Colonic mucosa (tissue), 4 donors: ENCODE measurements at regions not wholly inside any gene's neighbourhood (a gene's known extent, or its start where the extent isn't known, plus 50 kb on each side); places are given as distances from the start of the nearest gene placed in this dataset.
"Not testable (repeated sequence)": the region's sequence is repeated elsewhere in the genome, so short reads cannot be mapped to it uniquely, and the experiment has no call there.

Source experiments
- DNase-seq: peaks from one replicate; pipeline ENCODE4 v3.0.0-alpha.2; 2020
- H3K27ac ChIP-seq: fragments of 200-600 bp; one replicate; pipeline ENCODE4 v1.8.0; 2021
- H3K27me3 ChIP-seq: fragments of 200-600 bp; one replicate; pipeline ENCODE4 v1.8.0; 2021
- H3K36me3 ChIP-seq: fragments of 200-600 bp; one replicate; pipeline ENCODE4 v1.8.0; 2021
- H3K4me1 ChIP-seq: fragments of 200-600 bp; one replicate; pipeline ENCODE4 v1.8.0; 2021; ENCODE audit warnings: mild to moderate bottlenecking
- H3K4me3 ChIP-seq: fragments of 200-600 bp; one replicate; pipeline ENCODE4 v1.8.0; 2021
- H3K9ac ChIP-seq, 2 donors: one replicate each; pipeline ENCODE4 v1.7.0; 2013; ENCODE audit warnings: control low read depth in 2 of 2, low read depth in 2 of 2, low read length in 2 of 2
- H3K9me3 ChIP-seq: fragments of 200-600 bp; one replicate; pipeline ENCODE4 v1.8.0; 2021
- intact Hi-C: fragments of 100-400 bp; cut with DNase I; formaldehyde crosslinking; loops from one replicate; pipeline ENCODE4 v1.14.1; 2022
- TF ChIP-seq, protein P1 (sequence below): fragments of 200-600 bp; IDR thresholded peaks from one replicate; pipeline ENCODE4 v1.8.0; 2022; ENCODE audit warnings: antibody characterized with exemption, mild to moderate bottlenecking
- donor health status: healthy.
- donor health status: DM: no; HTN: no; CAD: no.
- donor health status: DM: no; HTN: no; CAD: no.

GRCh38 chr1:90864681-90865080, 147.6 kb upstream of the BARHL2 start:
- Histone ChIP-seq H3K4me1 (no peaks in the 10 kb centered on the region), H3K9ac (no peak overlapping the region), H3K27ac (no peak overlapping the region), H3K27me3 (no peaks in the 10 kb centered on the region), H3K36me3 (no peaks in the 10 kb centered on the region), H3K9me3 (no peaks in the 10 kb centered on the region), H3K4me3 (no peak overlapping the region)
- TF ChIP-seq, protein P1, sequence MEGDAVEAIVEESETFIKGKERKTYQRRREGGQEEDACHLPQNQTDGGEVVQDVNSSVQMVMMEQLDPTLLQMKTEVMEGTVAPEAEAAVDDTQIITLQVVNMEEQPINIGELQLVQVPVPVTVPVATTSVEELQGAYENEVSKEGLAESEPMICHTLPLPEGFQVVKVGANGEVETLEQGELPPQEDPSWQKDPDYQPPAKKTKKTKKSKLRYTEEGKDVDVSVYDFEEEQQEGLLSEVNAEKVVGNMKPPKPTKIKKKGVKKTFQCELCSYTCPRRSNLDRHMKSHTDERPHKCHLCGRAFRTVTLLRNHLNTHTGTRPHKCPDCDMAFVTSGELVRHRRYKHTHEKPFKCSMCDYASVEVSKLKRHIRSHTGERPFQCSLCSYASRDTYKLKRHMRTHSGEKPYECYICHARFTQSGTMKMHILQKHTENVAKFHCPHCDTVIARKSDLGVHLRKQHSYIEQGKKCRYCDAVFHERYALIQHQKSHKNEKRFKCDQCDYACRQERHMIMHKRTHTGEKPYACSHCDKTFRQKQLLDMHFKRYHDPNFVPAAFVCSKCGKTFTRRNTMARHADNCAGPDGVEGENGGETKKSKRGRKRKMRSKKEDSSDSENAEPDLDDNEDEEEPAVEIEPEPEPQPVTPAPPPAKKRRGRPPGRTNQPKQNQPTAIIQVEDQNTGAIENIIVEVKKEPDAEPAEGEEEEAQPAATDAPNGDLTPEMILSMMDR, result no peak
- DNase-seq, result no peak
- intact Hi-C loops, result no loop called here

DNA sequence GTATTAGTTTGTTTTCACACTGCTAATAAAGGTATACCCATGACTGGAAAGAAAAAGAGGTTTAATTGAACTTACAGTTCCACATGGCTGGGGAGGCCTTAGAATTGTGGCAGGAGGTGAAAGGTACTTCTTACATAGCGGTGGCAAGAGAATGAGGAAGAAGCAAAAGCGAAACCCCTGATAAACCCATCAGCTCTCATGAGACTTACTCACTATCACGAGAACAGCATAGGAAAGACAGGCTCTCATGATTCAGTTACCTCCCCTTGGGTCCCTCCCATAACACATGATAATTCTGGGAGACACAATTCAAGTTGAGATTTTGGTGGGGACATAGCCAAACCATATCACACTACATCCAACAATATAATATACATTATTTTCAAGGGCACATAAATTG, 145.7 kb upstream of the BARHL2 start:
- Histone ChIP-seq H3K4me3 (no peak overlapping the region), H3K9me3 (no peaks in the 10 kb centered on the region), H3K27me3 (no peaks in the 10 kb centered on the region), H3K36me3 (no peaks in the 10 kb centered on the region), H3K4me1 (no peaks in the 10 kb centered on the region), H3K27ac (no peak overlapping the region), H3K9ac (no peak overlapping the region)
- DNase-seq, result no peak
- intact Hi-C loops, result no loop called here
- TF ChIP-seq, protein P1, result no peak

- intact Hi-C loops, result not testable (repeated sequence)
Observed at GRCh38 chr1:90861421-90861820, 144.3 kb upstream of the BARHL2 start.

GRCh38 chr1:90856463-90857007, 139.4 kb upstream of the BARHL2 start:
- intact Hi-C loops, result loop anchor here (10.0 kb wide), 1 partner anchor 128 kb away; no protein-coding TSS in a partner anchor
- TF ChIP-seq, protein P1, result no peak
- no peaks in the 10 kb centered on the region for H3K27me3 ChIP-seq
- no peak overlapping the region for H3K9ac ChIP-seq
- no peak for DNase-seq
- no peaks in the 10 kb centered on the region for H3K9me3 ChIP-seq
- no peak overlapping the region for H3K27ac ChIP-seq
- no peaks in the 10 kb centered on the region for H3K4me1 ChIP-seq
- H3K4me3 ChIP-seq, result no peak overlapping the region
- H3K36me3 ChIP-seq, result no peaks in the 10 kb centered on the region

More at GRCh38 chr1:90861421-90861820, 144.3 kb upstream of the BARHL2 start:
- H3K36me3 ChIP-seq, H3K27ac ChIP-seq, H3K4me3 ChIP-seq, DNase-seq, H3K9ac ChIP-seq, H3K27me3 ChIP-seq, H3K9me3 ChIP-seq, H3K4me1 ChIP-seq: not testable (repeated sequence)

DNA sequence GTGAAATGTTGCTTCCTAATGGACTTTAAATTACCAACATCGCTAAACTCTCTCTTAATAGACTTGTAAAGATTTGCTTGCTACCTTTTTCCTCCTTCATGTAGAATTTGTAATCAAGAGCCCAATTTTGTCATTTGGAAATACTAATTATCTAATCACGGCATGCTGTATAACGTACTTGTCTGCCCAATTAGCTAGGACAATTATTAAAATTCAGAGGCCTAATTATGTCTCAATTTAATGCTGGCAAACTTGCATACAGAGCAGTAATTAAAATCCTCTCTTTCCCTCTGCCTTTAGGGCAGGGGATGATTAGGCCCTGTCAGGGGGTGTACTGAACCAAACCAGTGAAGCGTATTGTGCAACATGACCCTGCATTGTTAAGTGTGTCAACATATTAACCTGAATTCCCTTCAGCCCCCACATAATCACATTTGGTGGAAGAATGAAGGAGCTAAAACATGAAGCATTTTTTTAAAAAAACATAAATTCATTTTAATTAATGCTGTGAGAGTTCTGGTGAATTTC, 137.4 kb upstream of the BARHL2 start:
- Histone ChIP-seq H3K9me3 (no peaks in the 10 kb centered on the region), H3K9ac (no peak overlapping the region), H3K4me1 (no peaks in the 10 kb centered on the region), H3K27ac (no peak overlapping the region), H3K27me3 (no peaks in the 10 kb centered on the region), H3K36me3 (no peaks in the 10 kb centered on the region), H3K4me3 (no peak overlapping the region)
- TF ChIP-seq, protein P1, result no peak
- intact Hi-C loops, result loop anchor here (5.0 to 10.0 kb wide), 2 partner anchors 130 to 132 kb away; no protein-coding TSS in a partner anchor
- DNase-seq, result no peak

GRCh38 chr1:90851711-90852050, 134.6 kb upstream of the BARHL2 start:
- H3K27ac ChIP-seq, result no peak overlapping the region
- peak overlapping the region; percentile 71 for H3K4me3 ChIP-seq
- TF ChIP-seq, protein P1, result no peak
- no peaks in the 10 kb centered on the region for H3K36me3 ChIP-seq
- no peaks in the 10 kb centered on the region for H3K4me1 ChIP-seq
- H3K9ac ChIP-seq, result no peak overlapping the region
- no peaks in the 10 kb centered on the region for H3K9me3 ChIP-seq
- intact Hi-C loops, result loop anchor here (5.0 to 10.0 kb wide), 2 partner anchors 129 to 133 kb away; no protein-coding TSS in a partner anchor
- H3K27me3 ChIP-seq, result no peaks in the 10 kb centered on the region
- no peak for DNase-seq
